Peyer's patch (tissue), 4 donors: ENCODE measurements at regions not wholly inside any gene's neighbourhood (a gene's known extent, or its start where the extent isn't known, plus 50 kb on each side); places are given as distances from the start of the nearest gene placed in this dataset.

Experiments
- POLR2A ChIP-seq, 2 donors: fragments of 450-650 bp; IDR thresholded peaks; one replicate each; pipeline ENCODE4 v1.5.1; 2017; ENCODE audit warnings: antibody characterized with exemption in 2 of 2, mild to moderate bottlenecking in 2 of 2, moderate library complexity in 2 of 2
- TF ChIP-seq, protein P1 (sequence below), 6 experiments: fragments of 450-650 bp in 4 of 6; fragments of 200-600 bp in 2 of 6; sonication (generic) in 1 of 6; IDR thresholded peaks; one replicate each; pipeline ENCODE4 v1.5.1; 2017 to 2019; ENCODE audit warnings: antibody characterized with exemption in 6 of 6, mild to moderate bottlenecking in 3 of 6, moderate library complexity in 1 of 6

DNA sequence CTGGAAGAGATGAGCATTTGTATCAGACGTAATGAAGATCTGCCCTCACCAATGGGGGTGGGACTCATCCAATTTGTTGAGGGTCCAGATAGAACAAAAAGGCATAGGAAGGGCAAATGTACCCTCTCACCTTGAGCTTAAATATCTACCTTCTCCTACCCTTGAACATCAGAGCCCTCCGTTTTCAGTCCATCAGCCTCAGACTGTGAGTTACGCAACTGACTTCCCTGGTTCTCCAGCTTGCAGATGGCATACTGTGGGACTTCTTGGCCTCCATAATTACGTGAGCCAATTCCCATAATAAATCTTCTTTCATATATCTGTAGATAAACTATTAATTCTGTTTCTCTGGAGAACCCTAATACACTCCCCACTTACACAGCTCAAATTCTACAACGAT is 56.5 kb upstream of the GUCY1A1 start:
- TF ChIP-seq POLR2A (IDR thresholded peaks at IDR 0.05) = no peak
- TF ChIP-seq, protein P1, sequence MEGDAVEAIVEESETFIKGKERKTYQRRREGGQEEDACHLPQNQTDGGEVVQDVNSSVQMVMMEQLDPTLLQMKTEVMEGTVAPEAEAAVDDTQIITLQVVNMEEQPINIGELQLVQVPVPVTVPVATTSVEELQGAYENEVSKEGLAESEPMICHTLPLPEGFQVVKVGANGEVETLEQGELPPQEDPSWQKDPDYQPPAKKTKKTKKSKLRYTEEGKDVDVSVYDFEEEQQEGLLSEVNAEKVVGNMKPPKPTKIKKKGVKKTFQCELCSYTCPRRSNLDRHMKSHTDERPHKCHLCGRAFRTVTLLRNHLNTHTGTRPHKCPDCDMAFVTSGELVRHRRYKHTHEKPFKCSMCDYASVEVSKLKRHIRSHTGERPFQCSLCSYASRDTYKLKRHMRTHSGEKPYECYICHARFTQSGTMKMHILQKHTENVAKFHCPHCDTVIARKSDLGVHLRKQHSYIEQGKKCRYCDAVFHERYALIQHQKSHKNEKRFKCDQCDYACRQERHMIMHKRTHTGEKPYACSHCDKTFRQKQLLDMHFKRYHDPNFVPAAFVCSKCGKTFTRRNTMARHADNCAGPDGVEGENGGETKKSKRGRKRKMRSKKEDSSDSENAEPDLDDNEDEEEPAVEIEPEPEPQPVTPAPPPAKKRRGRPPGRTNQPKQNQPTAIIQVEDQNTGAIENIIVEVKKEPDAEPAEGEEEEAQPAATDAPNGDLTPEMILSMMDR (IDR thresholded peaks at IDR 0.05) = no peak
